ENCODE measurements at regions not wholly inside any gene's neighbourhood (a gene's known extent, or its start where the extent isn't known, plus 50 kb on each side); places are given as distances from the start of the nearest gene placed in this dataset.

GRCh38 chr10:8438603-8439002, 384.1 kb downstream of the GATA3 start:
- TF ChIP-seq CTCF (IDR thresholded peaks at IDR 0.05; ENCODE audit: low read depth, low read length, missing control alignments) = no peak
- DNase-seq (ENCODE audit: low read depth) = no peak
- H3K4me3 ChIP-seq (ENCODE audit: low read depth, low read length) = no peak overlapping the region

- no peak for TF ChIP-seq CTCF (IDR thresholded peaks at IDR 0.05; ENCODE audit: low read depth, low read length, missing control alignments)
- no peak for DNase-seq (ENCODE audit: low read depth)
- H3K4me3 ChIP-seq (ENCODE audit: low read depth, low read length) = no peak overlapping the region
Measured at GRCh38 chr10:8439040-8439439, 384.6 kb downstream of the GATA3 start.

GRCh38 chr10:8444630-8445029, 390.1 kb downstream of the GATA3 start:
- DNase-seq (ENCODE audit: low read depth) = no peak
- no peak overlapping the region for H3K4me3 ChIP-seq (ENCODE audit: low read depth, low read length)
- TF ChIP-seq CTCF (IDR thresholded peaks at IDR 0.05; ENCODE audit: low read depth, low read length, missing control alignments) = no peak

GRCh38 chr10:8445353-8445752, 390.9 kb downstream of the GATA3 start:
- no peak for DNase-seq (ENCODE audit: low read depth)
- H3K4me3 ChIP-seq (ENCODE audit: low read depth, low read length) = no peak overlapping the region
- no peak for TF ChIP-seq CTCF (IDR thresholded peaks at IDR 0.05; ENCODE audit: low read depth, low read length, missing control alignments)

- H3K4me3 ChIP-seq (ENCODE audit: low read depth, low read length) = no peak overlapping the region
- no peak for DNase-seq (ENCODE audit: low read depth)
- TF ChIP-seq CTCF (IDR thresholded peaks at IDR 0.05; ENCODE audit: low read depth, low read length, missing control alignments) = no peak
Measured at GRCh38 chr10:8449909-8450308, 395.4 kb downstream of the GATA3 start.

- no peak for TF ChIP-seq CTCF (IDR thresholded peaks at IDR 0.05; ENCODE audit: low read depth, low read length, missing control alignments)
- DNase-seq (ENCODE audit: low read depth) = no peak
- H3K4me3 ChIP-seq (ENCODE audit: low read depth, low read length) = no peak overlapping the region
Measured at GRCh38 chr10:8453587-8453986, 399.1 kb downstream of the GATA3 start.

- DNase-seq (ENCODE audit: low read depth) = no peak
- TF ChIP-seq CTCF (IDR thresholded peaks at IDR 0.05; ENCODE audit: low read depth, low read length, missing control alignments) = no peak
- H3K4me3 ChIP-seq (ENCODE audit: low read depth, low read length) = no peak overlapping the region
Measured at GRCh38 chr10:8454357-8454756, 399.9 kb downstream of the GATA3 start.
